NCI-H69 (cell line): ENCODE measurements at regions not wholly inside any gene's neighbourhood (a gene's known extent, or its start where the extent isn't known, plus 50 kb on each side); places are given as distances from the start of the nearest gene placed in this dataset.

Experiments
- DNase-seq: peaks from one replicate; lab custom pipeline; 2025; lab: John Stamatoyannopoulos, UW

- no peak for DNase-seq
Measured at GRCh38 chr6:153984811-153985210, 54.2 kb upstream of the OPRM1 start.

DNA sequence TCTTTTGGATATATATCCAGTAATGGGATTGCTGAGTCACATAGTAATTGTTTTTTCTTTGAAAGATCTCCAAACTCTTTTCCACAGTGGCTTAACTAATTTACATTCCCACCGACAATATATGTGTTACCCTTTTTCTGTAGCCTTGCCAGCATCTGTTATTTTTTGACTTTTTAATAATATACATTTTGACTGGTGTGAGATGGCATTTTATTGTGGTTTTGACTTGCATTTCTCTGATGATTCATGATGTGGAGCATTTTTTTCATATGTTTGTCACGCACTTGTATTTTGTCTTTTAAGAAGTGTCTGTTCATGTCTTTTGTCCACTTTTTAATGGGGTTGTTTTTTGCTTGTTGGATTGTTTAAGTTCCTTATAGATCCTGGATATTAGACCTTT lies 58.9 kb upstream of the OPRM1 start:
- DNase-seq, result no peak

DNA sequence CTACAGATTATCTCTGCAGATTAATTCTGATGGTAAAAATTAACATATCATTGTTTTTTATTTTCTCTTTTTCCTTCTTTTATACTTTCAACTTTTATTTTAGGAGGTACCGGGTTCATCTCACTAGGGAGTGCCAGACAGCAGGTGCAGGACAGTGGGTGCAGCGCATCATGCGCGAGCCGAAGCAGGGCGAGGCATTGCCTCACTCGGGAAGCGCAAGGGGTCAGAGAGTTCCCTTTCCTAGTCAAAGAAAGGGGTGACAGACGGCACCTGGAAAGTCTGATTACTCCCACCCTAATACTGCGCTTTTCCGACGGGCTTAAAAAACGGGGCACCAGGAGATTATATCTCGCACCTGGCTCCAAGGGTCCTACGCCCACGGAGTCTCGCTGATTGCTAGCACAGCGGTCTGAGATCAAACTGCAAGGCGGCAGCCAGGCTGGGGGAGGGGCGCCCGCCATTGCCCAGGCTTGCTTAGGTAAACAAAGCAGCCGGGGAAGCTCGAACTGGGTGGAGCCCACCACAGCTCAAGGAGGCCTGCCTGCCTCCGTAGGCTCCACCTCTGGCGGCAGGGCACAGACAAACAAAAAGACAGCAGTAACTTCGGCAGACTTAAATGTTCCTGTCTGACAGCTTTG lies 60.0 kb upstream of the OPRM1 start:
- DNase-seq, result peak; percentile 58

DNA sequence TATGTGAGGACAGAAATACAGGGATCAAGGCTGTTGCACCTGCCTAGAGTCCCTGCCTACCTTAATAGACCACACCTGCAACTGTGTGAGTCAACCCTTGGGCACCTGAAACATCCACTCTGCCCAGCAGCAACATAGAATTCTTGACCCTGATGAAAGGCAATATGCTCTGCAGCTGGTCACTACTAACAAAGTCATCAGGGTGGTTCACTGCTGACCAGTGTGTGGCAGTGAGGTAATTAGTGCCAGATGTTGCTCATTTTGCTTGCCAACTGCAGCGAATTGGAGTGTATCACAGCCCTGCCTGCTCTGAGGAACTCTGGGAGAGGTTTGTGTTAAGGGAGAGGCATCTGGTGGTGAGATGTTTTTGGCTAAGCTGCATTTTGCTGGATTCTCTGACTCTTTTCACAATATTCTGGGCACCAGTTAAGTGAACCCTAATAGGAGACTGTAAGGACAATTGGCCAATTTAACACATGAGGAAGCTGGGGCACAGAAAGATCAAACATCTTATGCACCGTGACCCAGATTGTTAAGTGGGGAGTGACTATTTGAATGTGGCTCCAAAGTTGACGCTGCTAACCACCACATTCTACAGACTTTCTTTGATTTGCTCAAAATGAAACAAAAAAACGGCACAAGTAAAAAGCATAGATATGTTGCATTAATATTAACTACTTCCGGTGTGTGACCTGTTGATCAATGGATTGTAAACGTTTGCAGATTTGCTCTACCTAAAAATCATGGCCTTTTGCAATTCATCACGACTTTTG lies 61.9 kb upstream of the OPRM1 start:
- DNase-seq, result peak; percentile 78

GRCh38 chr6:153966001-153966400 lies 73.0 kb upstream of the OPRM1 start:
- DNase-seq, result no peak

DNA sequence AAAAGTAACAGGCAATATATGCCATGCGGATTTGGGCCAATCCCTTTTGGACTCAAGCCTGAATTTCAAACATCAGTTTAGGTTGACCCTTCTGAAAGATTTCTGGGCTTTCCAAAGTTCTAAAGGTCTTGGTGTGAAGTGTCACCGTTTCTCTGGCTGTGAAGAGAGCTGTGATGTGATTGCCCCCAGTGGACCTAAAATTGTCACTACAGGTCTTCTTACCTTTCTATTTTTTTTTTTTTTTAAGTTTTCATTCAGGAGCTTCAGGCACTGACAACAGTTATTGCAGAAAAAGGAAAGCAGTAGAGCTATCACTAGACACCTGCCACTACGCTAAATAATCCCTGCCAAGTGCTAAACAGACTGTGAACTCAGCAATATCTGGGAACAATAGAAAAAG lies 75.7 kb upstream of the OPRM1 start:
- peak; percentile 31 for DNase-seq

DNA sequence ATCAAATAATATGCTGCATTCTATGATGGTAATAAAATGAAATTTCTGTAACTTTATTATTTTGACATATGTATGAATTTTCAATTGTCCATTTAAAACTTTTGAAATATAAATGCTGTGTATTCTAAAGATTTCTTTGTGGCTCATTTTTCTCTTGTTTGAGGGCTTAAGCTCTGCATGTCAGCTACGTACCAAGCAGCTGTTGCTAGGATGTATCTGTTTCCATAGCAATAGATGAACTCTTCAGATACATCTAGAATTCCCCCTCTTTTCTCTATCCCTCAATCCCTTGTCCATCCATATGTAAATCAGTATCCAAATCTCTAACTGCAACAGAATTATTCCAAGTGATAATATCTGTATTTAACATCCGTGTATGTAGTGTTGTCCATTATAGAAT lies 76.5 kb upstream of the OPRM1 start:
- DNase-seq, result no peak

- no peak for DNase-seq
Measured at GRCh38 chr6:153960741-153961140, 78.3 kb upstream of the OPRM1 start.

DNA sequence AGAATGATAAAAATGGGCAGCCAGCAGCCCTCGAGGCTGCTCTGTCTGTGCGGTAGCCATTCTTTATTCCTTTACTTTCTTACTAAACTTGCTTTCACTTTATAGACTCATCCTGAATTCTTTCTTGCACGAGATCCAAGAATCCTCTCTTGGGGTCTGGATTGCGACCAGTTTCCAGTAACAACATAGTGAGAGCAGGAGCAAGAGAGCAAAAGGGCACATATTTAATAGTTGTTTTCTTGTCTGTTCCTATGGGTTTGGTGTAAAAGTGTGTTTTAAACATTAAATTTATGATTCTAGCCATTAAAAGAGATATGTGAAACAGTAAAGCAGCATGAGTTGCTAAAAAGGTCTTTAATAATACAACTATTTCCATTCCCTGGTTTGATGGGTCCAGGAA lies 78.8 kb upstream of the OPRM1 start:
- no peak for DNase-seq

- DNase-seq, result no peak
Measured at GRCh38 chr6:153959276-153959675, 79.8 kb upstream of the OPRM1 start.

GRCh38 chr6:153958860-153959259 lies 80.2 kb upstream of the OPRM1 start:
- DNase-seq, result no peak

- DNase-seq, result no peak
Measured at GRCh38 chr6:153957394-153957793, 81.6 kb upstream of the OPRM1 start.

DNA sequence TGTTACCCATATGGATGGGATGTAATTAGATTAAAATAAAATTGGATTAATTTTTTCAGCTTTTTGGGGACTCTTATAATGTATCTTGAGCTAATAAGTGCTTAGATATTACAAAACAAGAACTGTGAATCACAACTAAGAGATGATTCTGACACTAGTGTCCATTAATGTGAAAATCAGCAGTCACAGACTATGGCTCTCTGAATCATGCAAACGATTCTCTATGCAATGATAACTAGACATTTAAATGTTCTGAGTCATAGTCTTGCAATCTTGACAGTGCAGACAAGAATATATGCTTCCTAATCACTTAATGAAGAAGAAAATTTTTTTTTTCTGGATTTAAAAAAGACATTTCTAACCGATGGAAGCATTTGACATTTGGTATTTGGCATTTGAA lies 82.2 kb upstream of the OPRM1 start:
- no peak for DNase-seq

- DNase-seq, result no peak
Measured at GRCh38 chr6:153949616-153950015, 89.4 kb upstream of the OPRM1 start.

DNA sequence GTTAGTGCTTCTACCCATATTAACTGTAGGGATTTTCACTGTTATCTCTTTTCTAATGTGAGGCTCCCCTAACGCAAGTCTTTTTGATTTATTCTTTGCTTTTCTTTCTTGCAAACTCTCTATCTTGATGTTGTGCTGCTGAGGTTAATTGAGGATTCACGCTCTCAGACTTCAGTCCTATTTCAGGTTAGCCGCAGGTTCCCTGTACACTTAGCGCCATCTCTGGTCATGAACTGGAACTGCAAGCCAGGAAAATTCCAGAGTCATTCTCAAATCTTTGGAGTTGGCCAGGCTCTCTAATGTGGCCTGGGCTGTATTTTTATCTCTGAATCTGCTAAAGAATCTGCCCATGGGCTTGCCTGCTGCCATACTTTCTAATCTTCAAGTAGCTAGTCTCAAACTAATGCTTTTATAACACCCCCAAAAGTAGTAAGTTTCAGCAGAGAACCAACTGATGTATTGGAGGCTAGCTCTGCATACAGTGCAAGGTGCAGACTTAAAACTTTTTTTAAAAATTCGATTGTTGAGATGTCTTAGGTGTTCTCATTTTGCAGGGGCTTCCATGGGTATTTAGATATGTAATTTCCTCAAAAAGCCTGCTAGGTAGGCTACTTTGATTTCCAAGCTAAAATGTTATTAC lies 91.1 kb upstream of the OPRM1 start:
- peak; percentile 56 for DNase-seq

- DNase-seq, result peak; percentile 52
Measured at GRCh38 chr6:153944201-153944600, 94.8 kb upstream of the OPRM1 start.

DNA sequence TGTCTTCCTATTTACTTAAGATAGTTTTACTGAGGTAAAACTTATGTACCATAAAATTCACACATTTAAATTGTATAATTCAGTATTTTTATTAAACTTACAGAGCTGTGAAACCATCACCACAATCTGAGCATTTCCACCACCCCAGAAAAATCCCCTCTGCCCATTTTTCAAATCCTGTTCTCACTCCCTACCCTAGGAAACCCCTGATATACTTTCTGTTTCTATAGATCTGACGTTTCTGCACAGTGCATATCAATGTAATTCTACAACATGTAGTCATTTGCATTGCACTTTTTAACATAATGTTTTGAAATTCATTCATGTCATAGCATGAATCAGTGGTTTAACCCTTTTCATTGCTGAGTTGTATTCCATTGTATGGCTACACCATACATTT lies 96.7 kb upstream of the OPRM1 start:
- no peak for DNase-seq

DNA sequence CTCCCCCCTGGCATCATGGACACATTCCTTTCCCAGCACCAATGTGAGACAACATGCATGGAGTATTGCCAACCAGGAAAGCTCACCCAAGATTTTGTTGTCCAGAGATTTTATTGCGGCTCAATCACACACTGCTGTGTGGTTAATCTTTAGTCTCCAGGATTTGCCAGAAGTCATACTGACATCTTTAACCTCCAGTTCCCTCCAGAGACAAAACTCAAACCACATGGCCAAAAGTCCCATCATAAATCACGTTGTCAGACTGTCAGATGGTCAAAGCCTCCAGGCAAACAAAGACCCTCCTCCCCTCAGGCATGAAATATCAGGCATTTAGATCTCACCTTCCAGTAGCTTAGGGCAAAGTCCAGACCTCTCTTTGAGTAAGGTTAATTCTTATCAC lies 97.3 kb upstream of the OPRM1 start:
- peak; percentile 26 for DNase-seq

DNA sequence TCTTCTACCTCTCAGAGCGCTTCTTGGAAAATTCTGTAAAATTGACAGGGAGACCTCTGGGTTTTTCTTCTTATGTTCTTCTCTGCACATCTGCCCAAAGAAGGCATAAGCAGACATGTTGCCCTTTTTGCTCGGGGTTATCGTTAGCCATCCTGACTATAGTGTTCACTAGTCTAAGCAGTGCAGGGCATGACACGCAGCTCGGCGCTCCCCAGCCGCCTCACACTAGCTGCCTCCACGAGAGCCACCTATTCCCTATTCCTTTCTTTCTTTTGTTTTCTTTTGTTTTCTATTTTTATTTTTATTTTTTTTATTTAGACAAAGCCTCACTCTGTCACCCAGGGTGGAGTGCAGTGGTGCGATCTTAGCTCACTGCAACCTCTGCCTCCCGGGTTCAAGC lies 100.2 kb upstream of the OPRM1 start:
- no peak for DNase-seq

GRCh38 chr6:153931431-153931830 lies 107.6 kb upstream of the OPRM1 start:
- DNase-seq, result no peak

DNA sequence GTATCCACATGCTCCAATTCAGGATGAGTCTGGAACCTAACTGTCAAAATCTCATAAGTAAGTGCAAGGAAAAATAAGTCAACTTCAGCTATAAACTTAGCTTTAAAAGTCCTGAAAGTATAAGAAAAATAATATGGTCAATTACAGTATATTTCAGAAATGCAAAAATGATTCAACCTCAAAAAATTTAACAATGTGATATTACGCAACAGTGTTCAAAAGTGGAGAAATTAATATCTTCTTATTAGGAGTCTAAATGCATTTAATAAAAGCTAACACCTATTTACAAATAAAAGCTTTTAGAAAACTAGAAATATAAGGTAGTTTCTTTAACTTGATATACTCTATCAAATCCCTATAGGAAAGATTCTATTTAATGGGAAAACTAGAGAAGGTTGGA lies 111.2 kb upstream of the OPRM1 start:
- DNase-seq, result no peak

DNA sequence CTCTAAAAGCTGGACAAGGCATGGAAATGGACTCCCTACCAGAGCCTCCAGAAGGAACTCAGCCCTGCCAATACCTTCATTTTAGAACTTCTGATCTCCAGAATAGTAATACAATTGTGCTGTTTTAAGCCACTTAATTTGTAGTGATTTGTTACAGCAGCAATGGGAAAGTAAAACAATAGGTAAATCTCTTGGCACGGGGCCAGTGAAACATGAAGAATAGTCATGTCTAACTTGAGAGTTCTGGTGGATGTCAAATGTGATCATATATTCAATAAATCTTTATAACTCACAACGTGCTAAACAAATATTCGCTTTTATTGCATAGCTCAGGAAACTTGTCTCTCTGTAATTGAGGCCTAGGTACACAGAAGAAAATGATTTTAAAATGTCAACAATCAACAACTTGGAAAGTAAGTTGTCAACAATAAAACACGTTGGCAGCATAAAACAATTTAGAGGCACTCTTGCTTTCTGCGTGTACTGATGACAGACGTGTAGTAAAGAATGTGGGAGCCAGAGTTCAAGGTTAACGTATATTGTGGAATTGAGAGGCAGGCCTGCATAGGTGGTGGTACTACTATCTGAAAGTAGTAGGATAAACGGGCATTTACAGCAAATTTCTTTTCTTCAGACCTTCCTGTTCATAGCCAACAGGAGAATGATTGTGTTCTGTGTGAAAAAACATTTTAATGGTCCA lies 140.5 kb upstream of the OPRM1 start:
- peak; percentile 16 for DNase-seq

DNA sequence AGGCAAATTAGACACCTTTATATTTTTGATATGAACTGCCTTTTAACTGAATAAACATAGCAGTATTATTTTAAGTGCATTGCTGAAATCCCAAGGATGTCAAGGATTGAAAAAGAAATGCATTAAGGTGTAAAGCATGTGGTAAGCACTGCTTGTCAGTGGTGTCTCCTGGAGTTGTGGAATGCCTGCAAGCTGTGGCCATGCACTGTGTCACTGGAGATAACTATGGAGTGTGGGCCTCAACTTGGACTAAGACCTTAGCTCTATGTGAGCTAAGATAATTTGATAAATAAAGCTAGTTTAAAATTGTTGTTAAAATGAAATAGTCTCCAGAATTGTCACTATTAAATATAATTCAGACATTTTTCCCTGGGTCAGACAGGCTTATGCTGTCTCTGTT lies 156.6 kb upstream of the OPRM1 start:
- no peak for DNase-seq
